ENCODE measurements at regions not wholly inside any gene's neighbourhood (a gene's known extent, or its start where the extent isn't known, plus 50 kb on each side); places are given as distances from the start of the nearest gene placed in this dataset.

- no peak for DNase-seq (ENCODE audit: low read depth, low spot score)
These were observed 323.8 kb downstream of the GLRX3 start for GRCh38 chr10:130459851-130460490.

GRCh38 chr10:130461631-130462030, 325.4 kb downstream of the GLRX3 start:
- DNase-seq (ENCODE audit: low read depth, low spot score), result no peak

GRCh38 chr10:130463104-130463875, 327.1 kb downstream of the GLRX3 start:
- DNase-seq (ENCODE audit: low read depth, low spot score), result no peak

GRCh38 chr10:130463876-130464364, 327.7 kb downstream of the GLRX3 start:
- no peak for DNase-seq (ENCODE audit: low read depth, low spot score)

GRCh38 chr10:130464426-130464825, 328.2 kb downstream of the GLRX3 start:
- no peak for DNase-seq (ENCODE audit: low read depth, low spot score)

- no peak for DNase-seq (ENCODE audit: low read depth, low spot score)
These were observed 330.2 kb downstream of the GLRX3 start for GRCh38 chr10:130466271-130466997.

GRCh38 chr10:130470286-130470685, 334.1 kb downstream of the GLRX3 start:
- DNase-seq (ENCODE audit: low read depth, low spot score), result no peak

- DNase-seq (ENCODE audit: low read depth, low spot score), result no peak
These were observed 334.8 kb downstream of the GLRX3 start for GRCh38 chr10:130470973-130471372.

GRCh38 chr10:130471486-130471885, 335.3 kb downstream of the GLRX3 start:
- DNase-seq (ENCODE audit: low read depth, low spot score), result no peak

GRCh38 chr10:130472236-130472635, 336.0 kb downstream of the GLRX3 start:
- DNase-seq (ENCODE audit: low read depth, low spot score), result no peak

- no peak for DNase-seq (ENCODE audit: low read depth, low spot score)
These were observed 338.4 kb downstream of the GLRX3 start for GRCh38 chr10:130474591-130474990.

GRCh38 chr10:130477360-130477759, 341.2 kb downstream of the GLRX3 start:
- no peak for DNase-seq (ENCODE audit: low read depth, low spot score)

GRCh38 chr10:130479146-130479545, 343.0 kb downstream of the GLRX3 start:
- DNase-seq (ENCODE audit: low read depth, low spot score), result no peak

- DNase-seq (ENCODE audit: low read depth, low spot score), result no peak
These were observed 343.7 kb downstream of the GLRX3 start for GRCh38 chr10:130479926-130480325.

GRCh38 chr10:130480491-130480890, 344.3 kb downstream of the GLRX3 start:
- no peak for DNase-seq (ENCODE audit: low read depth, low spot score)

GRCh38 chr10:130481076-130481930, 345.1 kb downstream of the GLRX3 start:
- DNase-seq (ENCODE audit: low read depth, low spot score), result no peak

GRCh38 chr10:130481936-130482335, 345.7 kb downstream of the GLRX3 start:
- no peak for DNase-seq (ENCODE audit: low read depth, low spot score)

- DNase-seq (ENCODE audit: low read depth, low spot score), result no peak
These were observed 347.7 kb downstream of the GLRX3 start for GRCh38 chr10:130483691-130484467.

GRCh38 chr10:130484468-130485180, 348.4 kb downstream of the GLRX3 start:
- no peak for DNase-seq (ENCODE audit: low read depth, low spot score)
